Heart right ventricle (tissue), 16 donors: ENCODE measurements at regions not wholly inside any gene's neighbourhood (a gene's known extent, or its start where the extent isn't known, plus 50 kb on each side); places are given as distances from the start of the nearest gene placed in this dataset.
A peak's percentile ranks its signal among the peaks of the same experiment; 100 is the strongest.

Source experiments
- ATAC-seq, 8 donors: fragments of 200-7000 bp; cut with Tn5 transposase; one replicate each; pipeline ENCODE4 v1.9.1; 2020; ENCODE audit warnings: mild to moderate bottlenecking in 8 of 8, moderate library complexity in 8 of 8, moderate number of reproducible peaks in 1 of 8
- DNase-seq, 2 donors: peaks; one replicate each; pipeline ENCODE4 v3.0.0-alpha.2; 2020
- H3K27ac ChIP-seq, 10 donors: fragments of 200-600 bp; sonication (generic) in 2 of 10; one replicate each; pipeline versions ENCODE4 v1.5.0 to v1.8.0; 2020 to 2022; ENCODE audit warnings: mild to moderate bottlenecking in 3 of 10
- H3K27me3 ChIP-seq, 7 donors: fragments of 200-600 bp; one replicate each; pipeline ENCODE4 v1.8.0; 2021 to 2022; ENCODE audit warnings: mild to moderate bottlenecking in 2 of 7
- H3K36me3 ChIP-seq, 9 donors: fragments of 200-600 bp; sonication (generic) in 1 of 9; one replicate each; pipeline versions ENCODE4 v1.5.0 to v1.8.0; 2020 to 2022; ENCODE audit warnings: mild to moderate bottlenecking in 2 of 9
- H3K4me1 ChIP-seq, 9 donors: fragments of 200-600 bp; sonication (generic) in 1 of 9; one replicate each; pipeline versions ENCODE4 v1.5.0 to v1.8.0; 2020 to 2022; ENCODE audit warnings: mild to moderate bottlenecking in 4 of 9
- H3K4me3 ChIP-seq, 10 donors: fragments of 200-600 bp; sonication (generic) in 2 of 10; one replicate each; pipeline versions ENCODE4 v1.5.0 to v1.8.0; 2020 to 2022; ENCODE audit warnings: mild to moderate bottlenecking in 7 of 10, moderate library complexity in 2 of 10
- H3K9me3 ChIP-seq, 11 donors: fragments of 200-600 bp in 10 of 11; sonication (generic) in 2 of 11; one replicate each; pipeline versions ENCODE4 v1.5.0 to v1.8.0; 2013 to 2022; ENCODE audit warnings: mild to moderate bottlenecking in 2 of 11, control low read depth in 1 of 11, moderate library complexity in 1 of 11
- WGBS, 2 donors: extraction: QIAGEN DNeasy Blood & Tissue Kit; methylation state at CpG; one replicate each; pipeline ENCODE4 v1.1.7; 2013; ENCODE audit warnings: inconsistent platforms in 1 of 2; 5-methylcytosine and 5-hydroxymethylcytosine counted together
- intact Hi-C, 10 donors: fragments of 100-400 bp; cut with DNase I; formaldehyde crosslinking; loops; one replicate each; pipeline versions ENCODE4 v1.11.1 to v1.14.2; 2022
- TF ChIP-seq, protein P1 (sequence below), 9 donors: fragments of 200-600 bp; sonication (generic) in 2 of 9; IDR thresholded peaks; one replicate each; pipeline versions ENCODE4 v1.5.0 to v1.8.0; 2021 to 2022; ENCODE audit warnings: antibody characterized with exemption in 9 of 9, mild to moderate bottlenecking in 5 of 9, moderate library complexity in 1 of 9
- donor health status: Arrhythmogenic right ventricular cardiomyopathy.
- donor health status: ischemic (EF 13 %, LVEDD 7.1; RV severe dilation, severe dysfunction).
- donor health status: healthy with polysubstance abuse.
- donor health status: DM: no; HTN: yes; CAD: no.
- donor health status: DM: no; HTN: no; CAD: no.
- donor health status: ischemic (EF 25% LVEDD 6.9; RV normal size, moderate dysfunction).
- donor health status: ischemic (EF 25% LVEDD 5.7; RV mildly dilated, moderate dysfunction).
- donor health status: healthy.
- donor health status: DM: yes; HTN: yes; CAD: no.
- donor health status: Ischemic cardiomyopathy.
- donor health status: ischemic (EF 35%, LVEDD 5.7; RV mildly dilated, moderate dysfunction).
- donor health status: nonischemic (EF 11% LVEDD 7.7; RV severe dilation, severe dysfunction).
- donor health status: DM: yes; HTN: yes; CAD: no.
- donor health status: PGD.
- donor health status: ischemic (EF 29% LVEDD 5.4; RV normal size, mild dysfunction).
- donor health status: nonischemic (EF 23%, LVEDD 6.1; RV moderate dilation, normal function).

DNA sequence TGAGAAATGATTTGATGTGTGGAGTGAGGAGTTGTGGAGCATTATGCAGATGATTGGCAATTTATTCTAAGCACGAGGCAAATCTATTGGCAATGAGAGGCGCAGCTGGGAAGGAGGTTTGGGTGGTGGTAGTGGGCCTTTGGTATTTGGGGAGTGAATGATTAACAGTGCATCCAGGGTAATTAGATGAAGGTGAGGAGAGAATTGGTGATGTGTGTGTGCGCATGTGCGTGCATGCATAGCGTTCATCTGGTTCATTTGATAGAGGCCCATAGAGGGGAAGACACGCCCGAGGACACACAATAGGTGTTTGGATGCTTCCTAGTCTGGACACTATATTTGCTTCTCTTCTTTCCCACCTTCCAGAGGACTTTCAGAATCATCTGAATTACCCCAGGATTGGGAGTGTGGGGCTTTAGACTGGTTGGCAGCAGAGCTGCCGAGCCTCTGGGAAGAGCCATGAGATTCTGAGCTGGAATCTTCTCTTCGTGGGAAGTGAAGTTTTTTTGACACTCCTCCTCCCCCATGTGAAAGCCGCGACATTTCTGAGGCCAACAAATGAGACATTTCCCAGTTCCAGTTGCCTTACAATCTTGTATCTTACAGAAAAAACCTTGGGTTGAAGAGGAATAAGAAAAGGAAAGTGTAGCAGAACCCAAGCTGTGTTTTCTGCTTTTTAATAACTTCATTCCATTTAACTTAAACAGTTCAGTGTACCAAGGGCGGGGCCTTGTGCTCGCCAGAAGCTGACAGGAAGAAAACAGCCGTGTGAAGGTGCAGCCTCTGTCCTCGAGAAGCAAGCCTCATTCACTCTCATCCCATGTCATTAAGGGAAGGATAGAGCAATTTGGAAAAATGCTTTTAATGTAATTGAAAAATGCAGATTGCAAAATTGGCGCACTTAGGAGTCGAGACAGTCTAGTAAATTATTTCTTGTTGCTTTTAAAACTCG, 65.2 kb downstream of the SLC25A47 start:
- ATAC-seq, result no peak

DNA sequence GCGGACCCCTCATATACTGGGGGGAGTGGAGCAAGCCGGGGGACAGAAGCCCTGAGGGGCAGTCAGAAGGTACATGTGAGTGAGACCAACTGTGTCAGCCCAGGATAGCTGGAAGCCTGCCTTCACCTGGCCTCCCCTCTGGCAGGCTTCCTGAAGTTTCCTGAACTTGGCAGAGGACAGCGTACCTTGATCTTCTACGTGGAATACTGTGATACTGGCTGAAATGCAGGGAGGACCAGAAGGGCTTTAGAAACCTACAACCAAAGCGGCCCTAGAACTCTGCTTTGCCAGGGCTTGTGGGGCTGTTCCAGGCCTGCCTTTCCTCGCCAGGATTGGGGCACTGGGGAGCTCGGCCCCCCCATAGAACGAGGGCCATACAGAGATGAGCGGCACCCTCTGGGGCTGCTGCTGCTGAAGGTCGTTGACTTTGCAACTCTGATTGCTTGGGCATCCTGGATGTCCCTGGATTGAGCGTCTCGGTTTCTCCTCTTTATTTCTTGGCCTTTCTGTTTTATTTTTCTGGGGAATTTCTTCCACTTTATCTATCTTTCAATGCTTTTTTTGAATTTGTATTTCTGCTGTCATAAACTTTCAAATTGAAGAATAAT, 66.5 kb downstream of the SLC25A47 start:
- Histone ChIP-seq H3K9me3 (no peaks in the 10 kb centered on the region), H3K4me3 (no peak overlapping the region), H3K36me3 (no peaks in the 10 kb centered on the region), H3K27me3 (no peaks in the 10 kb centered on the region), H3K27ac (peak overlapping the region in 2 of 10 donors; percentile 9 to 23), H3K4me1 (peaks cover 0 to 29% (median 14%) of the 10 kb centered on the region in 9 donors)
- intact Hi-C loops, result loop anchor here in 7 of 10 donors (2.0 to 10.0 kb wide), 8 partner anchors 155 to 1238 kb away; no protein-coding TSS in a partner anchor
- TF ChIP-seq, protein P1, sequence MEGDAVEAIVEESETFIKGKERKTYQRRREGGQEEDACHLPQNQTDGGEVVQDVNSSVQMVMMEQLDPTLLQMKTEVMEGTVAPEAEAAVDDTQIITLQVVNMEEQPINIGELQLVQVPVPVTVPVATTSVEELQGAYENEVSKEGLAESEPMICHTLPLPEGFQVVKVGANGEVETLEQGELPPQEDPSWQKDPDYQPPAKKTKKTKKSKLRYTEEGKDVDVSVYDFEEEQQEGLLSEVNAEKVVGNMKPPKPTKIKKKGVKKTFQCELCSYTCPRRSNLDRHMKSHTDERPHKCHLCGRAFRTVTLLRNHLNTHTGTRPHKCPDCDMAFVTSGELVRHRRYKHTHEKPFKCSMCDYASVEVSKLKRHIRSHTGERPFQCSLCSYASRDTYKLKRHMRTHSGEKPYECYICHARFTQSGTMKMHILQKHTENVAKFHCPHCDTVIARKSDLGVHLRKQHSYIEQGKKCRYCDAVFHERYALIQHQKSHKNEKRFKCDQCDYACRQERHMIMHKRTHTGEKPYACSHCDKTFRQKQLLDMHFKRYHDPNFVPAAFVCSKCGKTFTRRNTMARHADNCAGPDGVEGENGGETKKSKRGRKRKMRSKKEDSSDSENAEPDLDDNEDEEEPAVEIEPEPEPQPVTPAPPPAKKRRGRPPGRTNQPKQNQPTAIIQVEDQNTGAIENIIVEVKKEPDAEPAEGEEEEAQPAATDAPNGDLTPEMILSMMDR (IDR thresholded peaks at IDR 0.05), result no peak
- DNase-seq (no peak), ATAC-seq (no peak)
- WGBS, 2 donors, result 70 to 74% methylated on average over 12 of the region's 12 CpGs

More for the DNA sequence above, 65.2 kb downstream of the SLC25A47 start:
- no peak overlapping the region for H3K27ac ChIP-seq
- no peaks in the 10 kb centered on the region for H3K9me3 ChIP-seq
- TF ChIP-seq, protein P1 (IDR thresholded peaks at IDR 0.05), result no peak
- DNase-seq, result no peak
- no peak overlapping the region for H3K4me3 ChIP-seq
- intact Hi-C loops, result loop anchor here in 7 of 10 donors (2.0 to 10.0 kb wide), 8 partner anchors 156 to 1239 kb away; no protein-coding TSS in a partner anchor
- no peaks in the 10 kb centered on the region for H3K36me3 ChIP-seq
- H3K27me3 ChIP-seq, result no peaks in the 10 kb centered on the region
- peaks cover 0 to 33% (median 14%) of the 10 kb centered on the region in 9 donors for H3K4me1 ChIP-seq
- WGBS, 2 donors, result 80 to 82% methylated on average over 18 of the region's 18 CpGs

DNA sequence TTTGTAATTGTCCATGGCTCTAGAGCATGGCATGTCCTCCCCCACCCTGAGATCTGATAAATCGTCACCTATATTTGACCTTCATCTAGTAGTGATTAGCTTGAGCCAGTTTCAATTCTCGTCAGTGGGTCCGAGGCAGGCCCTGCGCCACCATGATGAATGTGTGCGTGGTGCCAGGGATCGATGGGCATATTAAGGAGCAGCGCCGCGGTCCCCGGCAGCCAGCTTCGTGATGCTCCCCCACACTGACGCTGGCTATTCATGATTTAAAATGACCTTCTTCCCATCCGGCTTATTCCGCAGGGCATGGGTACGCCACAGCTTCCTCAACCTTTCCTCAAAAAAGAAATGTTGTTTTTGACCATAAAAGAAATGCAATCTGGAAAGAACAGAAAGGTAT, 68.0 kb downstream of the SLC25A47 start:
- no peak for DNase-seq
- H3K4me3 ChIP-seq, result no peak overlapping the region
- TF ChIP-seq, protein P1 (IDR thresholded peaks at IDR 0.05), result no peak
- H3K36me3 ChIP-seq, result no peaks in the 10 kb centered on the region
- intact Hi-C loops, result no loop called here
- H3K9me3 ChIP-seq, result no peaks in the 10 kb centered on the region
- H3K27ac ChIP-seq, result no peak overlapping the region
- H3K4me1 ChIP-seq, result peaks cover 0 to 29% (median 13%) of the 10 kb centered on the region in 9 donors
- WGBS, 2 donors, result 90 to 91% methylated on average over 15 of the region's 15 CpGs
- no peaks in the 10 kb centered on the region for H3K27me3 ChIP-seq
- no peak for ATAC-seq

DNA sequence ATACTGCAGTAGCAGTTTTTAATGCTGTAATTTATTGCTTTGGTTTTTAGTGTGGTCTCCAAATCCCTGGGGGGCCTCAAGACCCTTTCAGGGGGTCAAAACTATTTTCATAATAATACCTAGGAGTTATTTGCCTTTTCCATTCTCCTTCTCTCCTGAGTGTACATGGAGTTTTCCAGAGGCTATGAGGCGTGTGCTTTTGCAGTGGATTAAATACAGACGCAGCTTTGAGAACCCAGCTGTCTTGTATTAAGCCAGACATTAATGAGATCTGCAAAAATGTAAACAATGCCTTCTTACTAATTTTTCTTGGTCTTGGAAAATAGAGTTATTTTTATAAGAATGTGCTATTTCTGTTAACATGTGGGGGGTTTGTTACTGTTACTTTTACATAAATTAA, 68.6 kb downstream of the SLC25A47 start:
- DNase-seq (no peak), ATAC-seq (no peak)
- Histone ChIP-seq H3K9me3 (no peaks in the 10 kb centered on the region), H3K4me1 (peaks cover 0 to 29% (median 13%) of the 10 kb centered on the region in 9 donors), H3K4me3 (no peak overlapping the region), H3K27me3 (no peaks in the 10 kb centered on the region), H3K36me3 (no peaks in the 10 kb centered on the region), H3K27ac (no peak overlapping the region)
- intact Hi-C loops, result no loop called here
- 83 to 90% methylated on average over 2 of the region's 2 CpGs for whole genome bisulfite sequencing, 2 donors
- TF ChIP-seq, protein P1 (IDR thresholded peaks at IDR 0.05), result no peak
